ENCODE measurements at regions not wholly inside any gene's neighbourhood (a gene's known extent, or its start where the extent isn't known, plus 50 kb on each side); places are given as distances from the start of the nearest gene placed in this dataset.

DNA sequence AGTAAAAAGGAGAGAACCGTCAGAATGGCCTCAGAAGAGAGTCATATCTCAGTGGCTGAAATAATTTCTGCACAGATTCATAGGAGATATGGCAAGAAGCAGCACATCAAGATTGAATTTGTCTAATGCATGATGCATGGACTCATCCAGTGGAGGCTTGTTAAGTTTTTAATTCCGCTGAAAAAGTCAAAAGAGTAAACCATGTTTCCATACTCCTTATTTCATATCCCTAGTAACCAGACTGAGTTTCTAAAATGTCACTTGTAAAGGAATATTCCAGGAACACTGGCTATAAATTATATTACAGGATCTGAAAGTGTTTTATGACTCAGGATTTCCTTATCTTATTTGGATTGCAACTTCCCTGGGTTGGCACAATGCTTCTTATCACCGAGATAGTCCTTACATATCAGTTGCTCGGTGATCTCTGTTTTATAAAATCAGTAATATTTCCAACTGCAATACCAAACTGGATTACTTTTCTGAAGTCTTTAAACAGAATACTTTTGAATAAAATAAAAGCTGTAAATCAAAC lies 180.2 kb upstream of the TSC22D1 start:
- Histone ChIP-seq H4K20me1 (ENCODE audit: insufficient read depth, low read length) (no peaks in the 10 kb centered on the region), H3K4me2 (ENCODE audit: low read depth, low read length) (no peak overlapping the region), H3K9me3 (ENCODE audit: low read length) (no peaks in the 10 kb centered on the region), H3K4me1 (ENCODE audit: insufficient read depth, low read length) (peaks cover 14% of the 10 kb centered on the region; the same call in 1 of the 2 replicates), H3K36me3 (replicated peaks in 1 of 2; ENCODE audit: control insufficient read depth in 1 of 2, insufficient read depth in 2 of 2, low read length in 2 of 2) (no peaks in the 10 kb centered on the region), H3K9ac (ENCODE audit: insufficient read depth, low read depth, low read length) (no peak overlapping the region), H3K27ac (ENCODE audit: extremely low read length, insufficient read depth, low read length) (no peak overlapping the region), H2AFZ (ENCODE audit: low read length) (no peak overlapping the region), H3K27me3 (ENCODE audit: control insufficient read depth in 1 of 2, insufficient read depth in 2 of 2, low read length in 2 of 2) (no peaks in the 10 kb centered on the region), H3K79me2 (ENCODE audit: insufficient read depth, low read length) (no peaks in the 10 kb centered on the region), H3K4me3 (replicated peaks in 1 of 3; ENCODE audit: insufficient read depth in 1 of 3, low read depth in 2 of 3, low read length in 3 of 3) (no peak overlapping the region)
- TF ChIP-seq MTA3 (CRISPR knock-in tag; IDR thresholded peaks at IDR 0.05) (no peak), DR1 (CRISPR knock-in tag; IDR thresholded peaks at IDR 0.05) (no peak), KDM4B (CRISPR knock-in tag; IDR thresholded peaks at IDR 0.05) (no peak), FOXJ3 (CRISPR knock-in tag; IDR thresholded peaks at IDR 0.05; ENCODE audit: borderline replicate concordance) (no peak), SALL1 (CRISPR knock-in tag; IDR thresholded peaks at IDR 0.05) (no peak), ZNF124 (CRISPR knock-in tag; IDR thresholded peaks at IDR 0.05) (no peak), TRIM24 (CRISPR knock-in tag; IDR thresholded peaks at IDR 0.05) (no peak), ZNF382 (CRISPR knock-in tag; IDR thresholded peaks at IDR 0.05; ENCODE audit: borderline replicate concordance) (no peak), ZNF772 (CRISPR knock-in tag; IDR thresholded peaks at IDR 0.05) (no peak), ZNF260 (CRISPR knock-in tag; IDR thresholded peaks at IDR 0.05; ENCODE audit: borderline replicate concordance, low read depth) (no peak)
- TF ChIP-seq, protein P1, sequence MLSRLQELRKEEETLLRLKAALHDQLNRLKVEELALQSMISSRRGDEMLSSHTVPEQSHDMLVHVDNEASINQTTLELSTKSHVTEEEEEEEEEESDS (CRISPR knock-in tag; IDR thresholded peaks at IDR 0.05; ENCODE audit: borderline replicate concordance), result no peak
- TF ChIP-seq, protein P2, sequence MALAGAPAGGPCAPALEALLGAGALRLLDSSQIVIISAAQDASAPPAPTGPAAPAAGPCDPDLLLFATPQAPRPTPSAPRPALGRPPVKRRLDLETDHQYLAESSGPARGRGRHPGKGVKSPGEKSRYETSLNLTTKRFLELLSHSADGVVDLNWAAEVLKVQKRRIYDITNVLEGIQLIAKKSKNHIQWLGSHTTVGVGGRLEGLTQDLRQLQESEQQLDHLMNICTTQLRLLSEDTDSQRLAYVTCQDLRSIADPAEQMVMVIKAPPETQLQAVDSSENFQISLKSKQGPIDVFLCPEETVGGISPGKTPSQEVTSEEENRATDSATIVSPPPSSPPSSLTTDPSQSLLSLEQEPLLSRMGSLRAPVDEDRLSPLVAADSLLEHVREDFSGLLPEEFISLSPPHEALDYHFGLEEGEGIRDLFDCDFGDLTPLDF (CRISPR knock-in tag; IDR thresholded peaks at IDR 0.05), result no peak
- TF ChIP-seq, protein P3, sequence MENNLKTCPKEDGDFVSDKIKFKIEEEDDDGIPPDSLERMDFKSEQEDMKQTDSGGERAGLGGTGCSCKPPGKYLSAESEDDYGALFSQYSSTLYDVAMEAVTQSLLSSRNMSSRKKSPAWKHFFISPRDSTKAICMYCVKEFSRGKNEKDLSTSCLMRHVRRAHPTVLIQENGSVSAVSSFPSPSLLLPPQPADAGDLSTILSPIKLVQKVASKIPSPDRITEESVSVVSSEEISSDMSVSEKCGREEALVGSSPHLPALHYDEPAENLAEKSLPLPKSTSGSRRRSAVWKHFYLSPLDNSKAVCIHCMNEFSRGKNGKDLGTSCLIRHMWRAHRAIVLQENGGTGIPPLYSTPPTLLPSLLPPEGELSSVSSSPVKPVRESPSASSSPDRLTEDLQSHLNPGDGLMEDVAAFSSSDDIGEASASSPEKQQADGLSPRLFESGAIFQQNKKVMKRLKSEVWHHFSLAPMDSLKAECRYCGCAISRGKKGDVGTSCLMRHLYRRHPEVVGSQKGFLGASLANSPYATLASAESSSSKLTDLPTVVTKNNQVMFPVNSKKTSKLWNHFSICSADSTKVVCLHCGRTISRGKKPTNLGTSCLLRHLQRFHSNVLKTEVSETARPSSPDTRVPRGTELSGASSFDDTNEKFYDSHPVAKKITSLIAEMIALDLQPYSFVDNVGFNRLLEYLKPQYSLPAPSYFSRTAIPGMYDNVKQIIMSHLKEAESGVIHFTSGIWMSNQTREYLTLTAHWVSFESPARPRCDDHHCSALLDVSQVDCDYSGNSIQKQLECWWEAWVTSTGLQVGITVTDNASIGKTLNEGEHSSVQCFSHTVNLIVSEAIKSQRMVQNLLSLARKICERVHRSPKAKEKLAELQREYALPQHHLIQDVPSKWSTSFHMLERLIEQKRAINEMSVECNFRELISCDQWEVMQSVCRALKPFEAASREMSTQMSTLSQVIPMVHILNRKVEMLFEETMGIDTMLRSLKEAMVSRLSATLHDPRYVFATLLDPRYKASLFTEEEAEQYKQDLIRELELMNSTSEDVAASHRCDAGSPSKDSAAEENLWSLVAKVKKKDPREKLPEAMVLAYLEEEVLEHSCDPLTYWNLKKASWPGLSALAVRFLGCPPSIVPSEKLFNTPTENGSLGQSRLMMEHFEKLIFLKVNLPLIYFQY (CRISPR knock-in tag; IDR thresholded peaks at IDR 0.05; ENCODE audit: borderline replicate concordance), result no peak
- in situ Hi-C loops (cut with HindIII; ENCODE audit: extremely low pct_ligation_motif_present, low pct_unique_long_range_greater_than_20kb), result no loop called here
- ChIA-PET CTCF (ENCODE audit: low intra/inter-chr PET ratio, low total read pairs) (no interaction called here), POLR2A (no interaction called here)
- ATAC-seq (no peak), DNase-seq (ENCODE audit: low spot score) (no peak), FAIRE-seq (no peak)
- BruUV-seq (replicated peaks), result no TSS peak
- intact Hi-C loops (cut with micrococcal nuclease; ENCODE audit: unreplicated experiment), result no loop called here
- WGBS (ENCODE audit: low lambda C conversion rate), result 27% methylated on average over 4 of the region's 4 CpGs
